H1 (cell line): ENCODE measurements at regions not wholly inside any gene's neighbourhood (a gene's known extent, or its start where the extent isn't known, plus 50 kb on each side); places are given as distances from the start of the nearest gene placed in this dataset.

Experiments used
- CTCF ChIA-PET: fragments of 300-600 bp; sonication (Branson Sonifier 250); formaldehyde crosslinking; loops from one replicate; lab custom pipeline; 2021; ENCODE audit not compliant: partially characterized antibody; lab: Charles Lee
- POLR2A ChIA-PET: fragments of 300-600 bp; sonication (Branson Sonifier 250); formaldehyde crosslinking; loops from one replicate; lab custom pipeline; 2021; ENCODE audit warnings: inconsistent platforms; ENCODE audit not compliant: partially characterized antibody; lab: Charles Lee
- DNase-seq, 2 experiments: peaks; one replicate each; pipeline versions ENCODE4 v3.0.0 to v3.0.0-alpha.2; 2010 to 2022; ENCODE audit warnings: low spot score in 2 of 2, low read depth in 1 of 2, mixed read lengths in 1 of 2
- FAIRE-seq: peaks from 2 replicates; lab custom pipeline; 2011; peaks lifted over from hg19 to GRCh38; lab: Jason Lieb, UNC
- H2AFZ ChIP-seq: 2 replicates; pipeline ENCODE4 v1.8.1; 2012; ENCODE audit warnings: low read length, inconsistent platforms
- H2AK5ac ChIP-seq: 2 replicates; pipeline ENCODE4 v1.6.1; 2013; ENCODE audit warnings: low read depth, low read length
- H2BK120ac ChIP-seq: replicated peaks from 2 replicates; pipeline ENCODE3; 2013; ENCODE audit warnings: low read depth, low read length, inconsistent platforms
- H2BK12ac ChIP-seq: 2 replicates; pipeline ENCODE4 v1.6.1; 2013; ENCODE audit warnings: low read depth, low read length
- H2BK15ac ChIP-seq: 2 replicates; pipeline ENCODE4 v1.6.1; 2013; ENCODE audit warnings: low read length
- H2BK20ac ChIP-seq: 2 replicates; pipeline ENCODE4 v1.6.1; 2013; ENCODE audit warnings: low read length
- H2BK5ac ChIP-seq: 2 replicates; pipeline ENCODE4 v1.6.1; 2013; ENCODE audit warnings: low read depth, low read length
- H3K14ac ChIP-seq: 2 replicates; pipeline ENCODE4 v1.6.1; 2013; ENCODE audit warnings: inconsistent platforms; ENCODE audit not compliant: insufficient read length
- H3K18ac ChIP-seq: 2 replicates; pipeline ENCODE4 v1.6.1; 2013; ENCODE audit warnings: low read length; ENCODE audit errors: extremely low read depth
- H3K23ac ChIP-seq: 2 replicates; pipeline ENCODE4 v1.6.1; 2013; ENCODE audit warnings: inconsistent platforms; ENCODE audit not compliant: insufficient read length
- H3K23me2 ChIP-seq: 2 replicates; pipeline ENCODE4 v1.6.1; 2013; ENCODE audit warnings: low read depth, low read length
- H3K27ac ChIP-seq: 2 replicates; pipeline ENCODE4 v1.6.1; 2011; ENCODE audit warnings: low read depth, low read length, inconsistent platforms
- H3K27me3 ChIP-seq, 4 experiments: replicated peaks in 1 of 4; 1 replicate in 1 of 4; 2 replicates in 3 of 4; pipeline versions ENCODE4 v1.6.1 to v1.8.1; 2011 to 2013; ENCODE audit warnings: low read length in 3 of 4, mild to moderate bottlenecking in 3 of 4, inconsistent platforms in 2 of 4, mixed read lengths in 2 of 4, moderate library complexity in 1 of 4; ENCODE audit not compliant: control insufficient read depth in 3 of 4, insufficient read depth in 3 of 4; ENCODE audit errors: extremely low read depth in 1 of 4
- H3K36me3 ChIP-seq, 4 experiments: 2 replicates each; pipeline versions ENCODE4 v1.6.1 to v1.8.1; 2011 to 2013; ENCODE audit warnings: mild to moderate bottlenecking in 4 of 4, low read length in 3 of 4, moderate library complexity in 2 of 4, control low read depth in 1 of 4, inconsistent platforms in 1 of 4; ENCODE audit not compliant: insufficient read depth in 4 of 4, control insufficient read depth in 2 of 4
- H3K4ac ChIP-seq: replicated peaks from 2 replicates; pipeline ENCODE3; 2013; ENCODE audit warnings: low read length, low read depth, mixed read lengths, inconsistent platforms; ENCODE audit not compliant: insufficient read length
- H3K4me1 ChIP-seq, 4 experiments: replicated peaks in 1 of 4; 1 replicate in 1 of 4; 2 replicates in 3 of 4; pipeline versions ENCODE4 v1.6.1 to v1.8.1; 2011 to 2013; ENCODE audit warnings: low read length in 3 of 4, inconsistent platforms in 2 of 4, mixed read lengths in 1 of 4; ENCODE audit not compliant: insufficient read depth in 4 of 4, control insufficient read depth in 3 of 4
- H3K4me2 ChIP-seq, 2 experiments: 2 replicates each; pipeline versions ENCODE4 v1.6.1 to v1.8.1; 2011 to 2013; ENCODE audit warnings: low read depth in 2 of 2, low read length in 2 of 2, control low read depth in 1 of 2, inconsistent platforms in 1 of 2, mild to moderate bottlenecking in 1 of 2; ENCODE audit not compliant: insufficient read depth in 1 of 2
- H3K4me3 ChIP-seq, 4 experiments: fragments of 200-600, 300-600 bp in 1 of 4; sonication (generic), shearing (Covaris generic), sonication (Bioruptor Twin) in 1 of 4; 2 replicates each; pipeline versions ENCODE4 v1.5.1 to v1.8.1; 2011 to 2016; ENCODE audit warnings: low read length in 4 of 4, low read depth in 3 of 4, control low read depth in 2 of 4, inconsistent platforms in 2 of 4, mild to moderate bottlenecking in 2 of 4, mixed read lengths in 1 of 4, moderate library complexity in 1 of 4; ENCODE audit not compliant: insufficient read depth in 2 of 4; ENCODE audit errors: extremely low read depth in 1 of 4
- H3K56ac ChIP-seq: replicated peaks from 2 replicates; pipeline ENCODE3; 2013; ENCODE audit warnings: low read depth, mild to moderate bottlenecking, mixed read lengths, low read length, inconsistent platforms; ENCODE audit not compliant: insufficient read length
- H3K79me1 ChIP-seq: 2 replicates; pipeline ENCODE4 v1.6.1; 2013; ENCODE audit warnings: low read depth, low read length, control low read depth
- H3K79me2 ChIP-seq, 2 experiments: 2 replicates each; pipeline versions ENCODE4 v1.6.1 to v1.8.1; 2012 to 2013; ENCODE audit warnings: low read length in 2 of 2, mild to moderate bottlenecking in 2 of 2, inconsistent platforms in 1 of 2; ENCODE audit not compliant: insufficient read depth in 2 of 2, control insufficient read depth in 1 of 2
- H3K9ac ChIP-seq, 4 experiments: replicated peaks in 1 of 4; 1 replicate in 1 of 4; 2 replicates in 3 of 4; pipeline versions ENCODE4 v1.6.1 to v1.8.1; 2011 to 2013; ENCODE audit warnings: low read depth in 3 of 4, low read length in 3 of 4, control low read depth in 2 of 4, mild to moderate bottlenecking in 2 of 4, moderate library complexity in 2 of 4, inconsistent platforms in 1 of 4; ENCODE audit errors: extremely low read depth in 1 of 4
- H3K9me3 ChIP-seq, 2 experiments: 2 replicates each; pipeline versions ENCODE4 v1.6.1 to v1.8.1; 2012 to 2013; ENCODE audit warnings: mild to moderate bottlenecking in 2 of 2, moderate library complexity in 2 of 2, control low read depth in 1 of 2, inconsistent platforms in 1 of 2, low read depth in 1 of 2, low read length in 1 of 2, mixed read lengths in 1 of 2; ENCODE audit not compliant: insufficient read depth in 2 of 2
- H4K20me1 ChIP-seq, 2 experiments: replicated peaks in 1 of 2; 2 replicates each; pipeline versions ENCODE3 to v1.8.1; 2011 to 2013; ENCODE audit warnings: inconsistent platforms in 2 of 2, low read length in 2 of 2, mild to moderate bottlenecking in 1 of 2; ENCODE audit not compliant: insufficient read depth in 2 of 2, control insufficient read depth in 1 of 2
- H4K5ac ChIP-seq: 2 replicates; pipeline ENCODE4 v1.6.1; 2013; ENCODE audit warnings: low read length, low read depth, mixed read lengths, inconsistent platforms; ENCODE audit not compliant: insufficient read length
- H4K8ac ChIP-seq: 2 replicates; pipeline ENCODE4 v1.8.0; 2013; ENCODE audit warnings: mild to moderate bottlenecking, moderate library complexity, low read length, inconsistent platforms; ENCODE audit not compliant: insufficient read depth; ENCODE audit errors: extremely low read depth
- H4K91ac ChIP-seq: replicated peaks from 2 replicates; pipeline ENCODE3; 2013; ENCODE audit warnings: low read length, mixed read lengths, inconsistent platforms; ENCODE audit not compliant: insufficient read length
- CHD1 ChIP-seq: IDR thresholded peaks from 2 replicates; pipeline ENCODE4 v1.6.1; 2012; ENCODE audit warnings: low read depth, low read length, improper control_type of control experiment
- CTCF ChIP-seq, 3 experiments: IDR thresholded peaks; 1 replicate in 2 of 3; 2 replicates in 1 of 3; pipeline versions ENCODE4 v1.5.1 to v1.6.1; 2011; ENCODE audit warnings: low read length in 3 of 3, mild to moderate bottlenecking in 3 of 3, inconsistent platforms in 2 of 3, low read depth in 1 of 3, moderate library complexity in 1 of 3; ENCODE audit not compliant: insufficient read depth in 1 of 3; ENCODE audit errors: control extremely low read depth in 1 of 3
- EP300 ChIP-seq, 2 experiments: IDR thresholded peaks; 1 replicate in 1 of 2; 2 replicates in 1 of 2; pipeline ENCODE4 v1.6.1; 2011 to 2012; ENCODE audit warnings: low read depth in 2 of 2, low read length in 2 of 2, mild to moderate bottlenecking in 2 of 2, borderline replicate concordance in 1 of 2, inconsistent platforms in 1 of 2, moderate library complexity in 1 of 2
- HDAC6 ChIP-seq: IDR thresholded peaks from one replicate; pipeline ENCODE4 v1.7.1; 2012; ENCODE audit warnings: low read depth, mild to moderate bottlenecking, inconsistent platforms, low read length, moderate library complexity
- ZNF274 ChIP-seq: IDR thresholded peaks from 2 replicates; pipeline ENCODE4 v1.7.0; 2012; ENCODE audit warnings: low read length, borderline replicate concordance; ENCODE audit errors: extremely low read depth
- WGBS, 2 experiments: shearing (Covaris generic) in 1 of 2; methylation state at CpG; one replicate each; pipeline versions ENCODE4 v1.1.6 to v1.1.7; 2013 to 2015; ENCODE audit warnings: low lambda C conversion rate in 2 of 2, mixed read lengths in 2 of 2, inconsistent platforms in 1 of 2, low coverage in 1 of 2, missing lambda C conversion rate in 1 of 2; ENCODE audit not compliant: insufficient replicate concordance in 2 of 2, insufficient coverage in 1 of 2, insufficient read length in 1 of 2; ENCODE audit errors: extremely low coverage in 1 of 2, missing lambda C conversion rate in 1 of 2; 5-methylcytosine and 5-hydroxymethylcytosine counted together
- TF ChIP-seq, protein P1 (sequence below): IDR thresholded peaks from 2 replicates; pipeline ENCODE4 v1.6.1; 2011; ENCODE audit warnings: low read length, improper control_type of control experiment

- Histone ChIP-seq H2BK12ac (no peak overlapping the region), H2AFZ (no peak overlapping the region), H3K79me2 (no peaks in the 10 kb centered on the region), H4K20me1 (no peaks in the 10 kb centered on the region), H3K23me2 (no peaks in the 10 kb centered on the region), H3K56ac (no peak overlapping the region), H4K5ac (no peak overlapping the region), H2BK5ac (no peak overlapping the region), H3K9ac (no peak overlapping the region), H3K27me3 (no peaks in the 10 kb centered on the region), H3K14ac (no peak overlapping the region), H3K23ac (no peak overlapping the region), H3K4me1 (peaks cover 0 to 4% (median 0%) of the 10 kb centered on the region in 4 experiments; a peak in 1 of 7 replicates), H3K79me1 (no peaks in the 10 kb centered on the region), H2BK15ac (no peak overlapping the region), H3K4me2 (no peak overlapping the region), H3K4ac (no peak overlapping the region), H3K18ac (no peak overlapping the region), H4K8ac (no peak overlapping the region), H2BK20ac (no peak overlapping the region), H4K91ac (no peak overlapping the region), H3K4me3 (no peak overlapping the region), H3K36me3 (no peaks in the 10 kb centered on the region), H3K27ac (no peak overlapping the region), H2BK120ac (no peak overlapping the region), H3K9me3 (no peaks in the 10 kb centered on the region), H2AK5ac (no peak overlapping the region)
- no peak for FAIRE-seq
- ChIA-PET CTCF (interaction anchor here (0.6 to 2.0 kb wide), 4 partner anchors 10 to 772 kb away, joined by 3 to 5 read pairs (median 5); no protein-coding TSS in a partner anchor), POLR2A (no interaction called here)
- WGBS, 2 experiments, result 94% methylated on average over 3 of the region's 3 CpGs; no CpG with 5 or more reads in 1 of the 2 experiments
- TF ChIP-seq ZNF274 (no peak), CTCF (IDR thresholded peaks at IDR 0.05; ENCODE audit: control extremely low read depth in 1 of 3, insufficient read depth in 1 of 3, low read depth in 1 of 3, low read length in 3 of 3) (no peak), CHD1 (no peak), HDAC6 (no peak), EP300 (IDR thresholded peaks at IDR 0.05; ENCODE audit: borderline replicate concordance in 1 of 2, low read depth in 2 of 2, low read length in 2 of 2) (no peak)
- TF ChIP-seq, protein P1, sequence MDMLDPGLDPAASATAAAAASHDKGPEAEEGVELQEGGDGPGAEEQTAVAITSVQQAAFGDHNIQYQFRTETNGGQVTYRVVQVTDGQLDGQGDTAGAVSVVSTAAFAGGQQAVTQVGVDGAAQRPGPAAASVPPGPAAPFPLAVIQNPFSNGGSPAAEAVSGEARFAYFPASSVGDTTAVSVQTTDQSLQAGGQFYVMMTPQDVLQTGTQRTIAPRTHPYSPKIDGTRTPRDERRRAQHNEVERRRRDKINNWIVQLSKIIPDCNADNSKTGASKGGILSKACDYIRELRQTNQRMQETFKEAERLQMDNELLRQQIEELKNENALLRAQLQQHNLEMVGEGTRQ, result no peak
- no peak for DNase-seq
These were observed 325.7 kb upstream of the MKI67 start for GRCh38 chr10:128451879-128452278.
